IPS-11a (cell line): ENCODE measurements at regions not wholly inside any gene's neighbourhood (a gene's known extent, or its start where the extent isn't known, plus 50 kb on each side); places are given as distances from the start of the nearest gene placed in this dataset.

Experiments used
- H3K4me3 ChIP-seq: one replicate; pipeline ENCODE4 v1.5.1; 2013; ENCODE audit warnings: low read depth, low read length, control low read depth

- H3K4me3 ChIP-seq: no peak overlapping the region
These were observed 161.3 kb downstream of the HAUS1 start for GRCh38 chr18:46265196-46266156.

GRCh38 chr18:46266473-46266872 is 162.3 kb downstream of the HAUS1 start:
- no peak overlapping the region for H3K4me3 ChIP-seq

- no peak overlapping the region for H3K4me3 ChIP-seq
These were observed 164.5 kb downstream of the HAUS1 start for GRCh38 chr18:46268671-46269070.

DNA sequence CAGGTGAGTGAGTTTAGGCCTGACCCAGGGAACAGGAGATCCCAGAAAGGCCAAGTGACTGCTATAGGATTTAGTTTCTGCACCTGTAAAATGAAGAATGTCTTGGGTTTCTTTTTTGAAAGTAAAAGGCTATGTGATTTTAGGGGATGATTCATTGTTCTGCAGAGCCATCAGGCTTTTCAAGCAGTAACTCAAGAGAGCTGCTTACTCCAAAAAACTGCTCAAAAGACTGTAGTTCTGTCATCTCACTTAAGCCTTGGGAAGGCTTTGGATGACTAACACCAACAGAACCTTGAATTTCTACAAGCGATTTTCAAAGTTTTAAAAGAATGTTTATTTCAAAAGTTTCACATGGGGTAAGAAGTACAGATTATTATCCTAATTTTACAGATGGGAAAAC is 165.1 kb downstream of the HAUS1 start:
- no peak overlapping the region for H3K4me3 ChIP-seq

DNA sequence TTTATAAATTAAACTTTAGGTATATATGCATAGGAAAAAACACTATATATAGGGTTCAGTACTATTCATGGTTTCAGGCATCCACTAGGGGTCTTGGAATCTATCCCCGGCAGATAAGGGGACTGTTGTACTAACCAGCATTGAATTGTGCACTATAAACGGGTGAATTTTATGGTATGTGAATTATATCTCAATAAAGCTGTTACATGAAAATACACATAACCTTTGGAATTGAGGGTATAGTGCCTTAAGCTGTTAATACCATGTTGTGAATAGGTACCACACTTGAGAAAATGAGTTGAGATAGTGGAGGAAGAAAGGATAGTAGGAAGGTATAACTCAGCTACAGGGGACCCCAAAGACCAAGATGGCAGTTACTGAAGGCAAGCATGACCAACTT is 167.3 kb downstream of the HAUS1 start:
- H3K4me3 ChIP-seq: no peak overlapping the region

DNA sequence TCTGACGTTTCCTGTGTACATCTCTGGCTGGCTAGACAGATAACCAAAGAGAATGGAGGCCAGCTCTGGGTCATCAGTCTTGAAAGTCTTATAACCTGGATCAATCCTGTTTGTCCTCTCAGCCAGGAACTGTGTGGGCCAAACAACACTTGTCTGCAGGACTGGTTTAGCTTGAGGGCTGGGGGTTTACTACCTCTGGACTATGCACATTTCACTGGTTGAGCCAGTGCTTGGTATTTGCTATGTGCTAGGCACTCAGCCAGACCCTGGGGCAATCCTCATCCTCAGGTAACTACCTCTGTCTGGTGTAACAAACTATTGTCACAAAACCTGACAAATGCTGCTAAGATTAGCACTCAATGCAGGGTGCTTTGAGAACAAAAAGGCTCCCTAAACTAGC is 169.7 kb downstream of the HAUS1 start:
- no peak overlapping the region for H3K4me3 ChIP-seq

DNA sequence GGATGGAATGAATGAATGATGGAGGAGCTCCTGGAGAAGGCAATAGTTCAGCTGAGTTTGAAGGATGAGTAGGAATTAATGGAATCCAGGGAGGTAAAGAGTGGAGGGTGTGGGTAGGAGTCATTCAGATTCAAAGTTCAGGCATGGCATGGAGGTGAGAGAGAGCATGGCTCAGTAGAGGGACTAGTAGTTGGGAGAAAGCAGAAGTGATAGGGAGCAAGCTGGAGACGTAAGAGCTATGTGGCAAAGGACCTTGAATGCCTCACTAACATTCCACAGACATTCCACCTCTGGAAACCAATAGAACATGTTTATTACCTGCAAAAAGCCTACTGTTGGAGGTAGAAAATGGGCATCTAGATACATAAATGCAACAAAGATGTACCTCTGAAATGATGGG is 170.1 kb downstream of the HAUS1 start:
- no peak overlapping the region for H3K4me3 ChIP-seq

DNA sequence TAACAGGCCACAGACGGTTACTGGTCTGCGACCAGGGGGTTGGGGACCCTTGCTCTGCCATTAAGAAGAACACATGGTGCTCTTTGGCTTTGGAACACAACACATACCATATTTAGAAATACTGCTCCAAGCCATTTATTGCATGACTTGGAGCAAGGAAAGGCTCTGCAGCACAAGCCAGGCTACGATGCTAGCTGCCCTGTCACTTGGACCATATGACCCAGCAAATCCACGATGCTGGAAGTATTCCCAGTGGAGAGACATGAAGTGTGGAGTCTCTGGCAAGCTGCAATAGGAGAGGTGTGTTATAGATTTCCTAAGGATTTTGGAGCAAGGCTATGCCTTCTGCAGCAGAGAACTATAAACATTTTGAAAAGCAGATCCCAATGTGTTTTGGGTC is 171.2 kb downstream of the HAUS1 start:
- H3K4me3 ChIP-seq: no peak overlapping the region

DNA sequence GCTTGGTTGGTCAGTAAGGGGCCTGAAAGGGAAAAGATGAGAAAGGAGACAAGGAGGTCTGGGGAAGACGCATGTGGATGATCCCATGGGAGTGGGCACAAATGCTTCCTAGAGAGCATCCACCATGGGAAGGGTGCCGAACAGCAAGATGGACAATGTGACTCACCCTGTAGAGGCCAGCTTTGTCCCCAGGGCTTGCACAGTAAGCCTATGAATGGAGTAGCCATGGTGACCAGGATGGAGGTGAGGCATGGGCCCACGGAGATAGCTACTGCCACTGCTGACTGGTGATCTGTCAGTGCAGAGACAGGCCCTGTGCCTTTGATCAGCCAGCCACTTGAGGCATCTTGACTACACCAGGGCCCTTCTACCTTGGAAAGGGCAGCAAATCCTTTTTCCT is 172.6 kb downstream of the HAUS1 start:
- no peak overlapping the region for H3K4me3 ChIP-seq

GRCh38 chr18:46278481-46279465 is 174.6 kb downstream of the HAUS1 start:
- no peak overlapping the region for H3K4me3 ChIP-seq

GRCh38 chr18:46279673-46280072 is 175.5 kb downstream of the HAUS1 start:
- no peak overlapping the region for H3K4me3 ChIP-seq

DNA sequence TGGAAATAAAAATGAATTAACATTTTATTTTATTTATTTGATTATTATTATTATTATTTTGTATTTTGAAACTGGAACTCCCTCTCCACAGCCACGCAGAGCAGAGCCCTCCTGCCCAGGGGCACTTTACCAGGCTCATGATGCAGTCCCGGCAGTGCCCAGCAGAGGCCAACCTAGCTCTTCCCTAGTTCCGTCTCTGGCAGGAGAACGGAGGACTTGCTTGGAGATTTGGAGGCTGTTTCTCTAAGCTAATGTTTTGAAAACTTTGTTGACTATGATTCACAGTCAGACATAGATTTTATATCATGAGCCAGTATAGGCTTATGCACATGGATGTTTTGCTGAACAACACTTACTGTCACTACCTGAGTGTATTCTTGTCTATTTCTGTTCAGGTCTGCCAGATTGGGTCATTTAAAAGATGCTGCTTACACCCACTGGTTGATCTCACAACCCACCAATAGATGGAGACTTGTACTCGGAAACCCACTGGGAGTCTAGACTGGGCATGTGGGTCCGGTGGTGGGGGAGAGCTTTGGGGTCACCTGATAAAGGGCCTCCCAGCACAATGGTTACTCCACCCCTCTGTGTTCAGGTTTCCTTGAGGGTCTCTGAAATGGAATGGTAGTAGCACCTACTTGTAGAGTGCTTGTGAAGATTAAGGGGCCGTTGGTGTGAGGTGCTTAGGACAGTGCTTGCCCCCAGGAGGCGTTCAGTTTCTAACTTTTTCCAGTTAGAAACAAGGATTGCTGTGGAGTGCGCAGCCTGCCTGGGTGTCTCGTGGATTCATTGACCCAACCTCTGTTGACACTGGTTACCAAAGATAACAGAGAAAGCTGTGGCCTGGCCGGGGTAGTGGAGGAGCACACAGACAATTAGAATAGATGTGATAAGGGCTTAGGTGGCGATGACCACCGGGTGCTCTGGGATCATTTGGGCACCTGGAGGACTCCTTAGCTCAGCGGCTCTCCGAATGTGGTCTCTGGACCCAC is 177.3 kb downstream of the HAUS1 start:
- H3K4me3 ChIP-seq: no peak overlapping the region

- no peak overlapping the region for H3K4me3 ChIP-seq
These were observed 178.0 kb downstream of the HAUS1 start for GRCh38 chr18:46282177-46282570.

DNA sequence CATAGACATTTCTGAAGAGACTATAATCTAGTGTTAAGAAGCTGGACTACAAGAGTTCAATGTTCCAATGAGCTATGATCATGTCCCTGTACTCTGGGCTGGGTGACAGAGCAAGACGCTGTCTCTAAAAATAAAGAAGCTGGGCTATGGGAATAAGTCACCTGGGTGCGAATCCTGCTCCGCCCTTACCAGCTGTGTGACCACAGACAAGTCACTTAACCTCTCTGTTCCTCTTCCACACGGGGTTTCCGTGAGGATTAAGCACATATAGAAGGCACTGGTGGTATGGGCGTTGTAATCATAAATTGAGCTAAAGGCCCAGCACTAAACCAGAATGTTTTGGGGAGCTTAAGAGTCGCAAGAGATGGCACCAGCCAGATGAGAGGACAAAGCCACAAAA is 178.5 kb downstream of the HAUS1 start:
- no peak overlapping the region for H3K4me3 ChIP-seq

GRCh38 chr18:46283268-46283667 is 179.1 kb downstream of the HAUS1 start:
- H3K4me3 ChIP-seq: no peak overlapping the region

DNA sequence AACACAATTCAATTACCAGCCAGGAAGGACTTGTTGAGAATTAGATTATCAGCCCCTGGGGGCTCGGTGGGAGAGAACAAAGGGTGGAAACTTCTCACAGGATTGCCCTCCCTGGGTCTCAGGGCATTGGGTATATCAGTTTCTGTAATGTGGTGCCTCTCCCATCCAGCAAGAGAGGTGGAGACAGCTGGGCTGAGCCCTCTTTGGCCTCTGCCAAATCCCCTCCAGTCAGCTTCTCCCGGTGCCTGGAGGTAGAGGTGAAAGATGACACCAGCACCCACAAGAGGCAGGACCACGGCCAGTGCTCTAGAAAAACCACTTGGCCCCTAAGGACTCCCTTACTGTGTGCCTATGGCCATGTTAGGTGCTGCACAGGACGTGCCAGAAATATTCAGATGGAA is 179.7 kb downstream of the HAUS1 start:
- no peak overlapping the region for H3K4me3 ChIP-seq

DNA sequence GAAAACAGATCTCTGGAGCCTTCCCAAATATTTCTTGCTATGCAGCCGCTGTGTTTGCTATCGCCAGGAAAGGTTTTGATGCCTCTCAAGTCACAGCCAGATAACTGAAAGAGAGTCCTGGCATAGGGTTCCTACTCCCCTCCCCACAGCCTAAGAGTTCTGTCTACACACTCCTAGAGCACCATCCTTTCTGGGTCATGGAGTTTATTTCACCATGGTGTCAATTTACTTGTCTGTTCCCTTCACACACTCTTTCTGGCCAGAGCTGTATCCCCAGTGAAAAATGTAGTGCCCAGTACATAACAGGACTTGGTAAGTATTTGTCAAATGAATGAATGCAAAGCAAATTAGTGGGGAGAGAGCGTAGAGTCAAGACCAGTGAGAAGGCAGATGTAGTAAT is 185.3 kb downstream of the HAUS1 start:
- no peak overlapping the region for H3K4me3 ChIP-seq

DNA sequence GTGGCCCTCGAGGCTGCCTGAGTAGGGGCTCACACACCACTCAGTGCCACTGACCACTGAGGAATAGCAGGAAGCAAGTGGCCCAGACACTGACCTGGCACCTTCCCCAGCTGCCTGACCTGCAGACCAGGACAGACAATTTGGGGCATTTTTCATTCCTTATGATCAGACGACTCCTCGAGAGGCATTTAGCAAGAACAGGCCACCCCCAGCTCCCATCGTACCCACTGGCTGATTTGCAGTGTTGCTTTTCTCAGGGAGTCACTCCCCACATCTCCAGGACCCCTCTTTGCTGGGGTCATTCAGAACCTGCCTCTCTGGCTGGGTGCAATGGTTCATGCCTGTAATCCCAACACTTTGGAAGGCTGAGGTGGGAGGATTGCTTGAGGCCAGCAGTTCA is 185.7 kb downstream of the HAUS1 start:
- no peak overlapping the region for H3K4me3 ChIP-seq

DNA sequence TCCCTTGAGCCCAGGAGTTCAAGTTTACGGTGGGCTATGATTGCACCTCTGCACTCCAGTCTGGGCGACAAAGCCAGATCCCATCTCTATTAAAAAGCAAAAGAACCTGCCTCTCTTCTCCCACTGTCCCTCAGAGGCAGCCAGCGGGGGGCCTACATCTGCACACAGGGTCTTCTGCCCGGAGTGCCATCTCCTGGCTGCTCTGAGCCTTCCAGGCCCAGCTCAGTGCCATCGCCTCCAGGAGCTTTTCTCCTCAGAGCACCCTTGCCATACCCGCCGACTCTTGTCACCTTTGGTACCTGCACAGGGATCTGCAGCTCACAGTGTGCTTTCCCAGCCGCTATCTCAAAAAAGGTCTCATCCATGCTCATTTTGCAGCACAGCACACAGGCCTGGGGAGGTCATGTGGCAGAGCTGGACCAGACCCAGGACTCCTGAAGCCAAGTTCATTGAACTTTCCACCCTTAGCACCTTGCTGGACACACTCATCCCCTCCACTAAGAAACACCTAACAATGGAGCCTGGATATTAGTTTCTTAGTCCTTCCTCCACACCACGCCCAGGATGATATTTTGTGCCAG is 186.3 kb downstream of the HAUS1 start:
- H3K4me3 ChIP-seq: no peak overlapping the region

DNA sequence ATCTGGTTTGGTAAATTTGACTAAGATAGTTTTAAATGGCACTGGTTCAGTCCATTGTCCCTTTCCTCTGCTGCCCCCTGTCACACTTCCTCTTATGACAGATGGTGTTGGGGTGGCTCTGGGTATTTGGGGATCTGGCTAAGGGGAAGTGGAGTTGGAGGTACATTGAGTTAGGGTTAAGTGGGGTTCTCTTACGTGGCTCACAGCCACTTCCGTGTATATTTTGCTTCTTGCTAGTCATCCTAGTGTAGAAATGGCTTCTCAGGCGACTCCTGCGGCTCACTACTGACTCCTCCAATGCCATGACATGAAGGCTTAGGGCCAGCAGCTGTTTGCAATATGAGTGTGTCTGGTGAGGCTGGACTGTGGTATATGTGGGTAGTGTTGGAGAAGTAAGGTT is 187.0 kb downstream of the HAUS1 start:
- no peak overlapping the region for H3K4me3 ChIP-seq
